ENCODE measurements at regions not wholly inside any gene's neighbourhood (a gene's known extent, or its start where the extent isn't known, plus 50 kb on each side); places are given as distances from the start of the nearest gene placed in this dataset.

- TF ChIP-seq ARID4B (CRISPR knock-in tag; IDR thresholded peaks at IDR 0.05; ENCODE audit: borderline replicate concordance): no peak
Measured at GRCh38 chr15:47566610-47567009, 150.7 kb upstream of the SEMA6D start (continued).

GRCh38 chr15:47568030-47568429 lies 149.3 kb upstream of the SEMA6D start:
- Mint-ChIP-seq H3K27ac (no peak overlapping the region), H3K27me3 (ENCODE audit: low read depth) (no peaks in the 10 kb centered on the region), H3K4me1 (peaks cover 3% of the 10 kb centered on the region), H3K4me3 (no peak overlapping the region), H3K9me3 (no peaks in the 10 kb centered on the region), H3K36me3 (no peaks in the 10 kb centered on the region)
- ATAC-seq (no peak), DNase-seq (ENCODE audit: low spot score) (no peak)
- POLR2A ChIA-PET: no interaction called here
- TF ChIP-seq HMGA2 (CRISPR knock-in tag; IDR thresholded peaks at IDR 0.05) (no peak), MXD4 (CRISPR knock-in tag; IDR thresholded peaks at IDR 0.05; ENCODE audit: borderline replicate concordance) (no peak), ZBTB43 (CRISPR knock-in tag; IDR thresholded peaks at IDR 0.05) (no peak), CREB1 (CRISPR knock-in tag; IDR thresholded peaks at IDR 0.05) (no peak), ATF6 (CRISPR knock-in tag; IDR thresholded peaks at IDR 0.05) (no peak), ARID4B (CRISPR knock-in tag; IDR thresholded peaks at IDR 0.05; ENCODE audit: borderline replicate concordance) (no peak)
- CTCF ChIA-PET: no interaction called here

GRCh38 chr15:47570044-47570443 lies 147.3 kb upstream of the SEMA6D start:
- DNase-seq (ENCODE audit: low spot score) (no peak), ATAC-seq (peak; percentile 24; the same call in 1 of the 2 replicates)
- Mint-ChIP-seq H3K4me1 (peaks cover 7% of the 10 kb centered on the region), H3K9me3 (no peaks in the 10 kb centered on the region), H3K4me3 (no peak overlapping the region), H3K27me3 (ENCODE audit: low read depth) (no peaks in the 10 kb centered on the region), H3K27ac (peak overlapping the region; percentile 15; the same call in 1 of the 2 replicates), H3K36me3 (no peaks in the 10 kb centered on the region)
- ChIA-PET POLR2A (no interaction called here), CTCF (interaction anchor here (1.4 kb wide), 1 partner anchor 98 kb away, joined by 3 read pairs; no protein-coding TSS in a partner anchor)
- TF ChIP-seq PRRX2 (CRISPR knock-in tag; IDR thresholded peaks at IDR 0.05) (no peak), SOX15 (CRISPR knock-in tag; IDR thresholded peaks at IDR 0.05) (no peak), ZNF532 (CRISPR knock-in tag; IDR thresholded peaks at IDR 0.05; ENCODE audit: borderline replicate concordance) (no peak), FOXP1 (CRISPR knock-in tag; IDR thresholded peaks at IDR 0.05; ENCODE audit: borderline replicate concordance) (no peak), MAX (CRISPR knock-in tag; IDR thresholded peaks at IDR 0.05) (no peak), JUN (CRISPR knock-in tag; IDR thresholded peaks at IDR 0.05) (no peak), JAZF1 (CRISPR knock-in tag; IDR thresholded peaks at IDR 0.05) (no peak), E2F1 (CRISPR knock-in tag; IDR thresholded peaks at IDR 0.05) (no peak)

Measured in WTC11 (cell line).